ENCODE measurements at regions not wholly inside any gene's neighbourhood (a gene's known extent, or its start where the extent isn't known, plus 50 kb on each side); places are given as distances from the start of the nearest gene placed in this dataset.

DNA sequence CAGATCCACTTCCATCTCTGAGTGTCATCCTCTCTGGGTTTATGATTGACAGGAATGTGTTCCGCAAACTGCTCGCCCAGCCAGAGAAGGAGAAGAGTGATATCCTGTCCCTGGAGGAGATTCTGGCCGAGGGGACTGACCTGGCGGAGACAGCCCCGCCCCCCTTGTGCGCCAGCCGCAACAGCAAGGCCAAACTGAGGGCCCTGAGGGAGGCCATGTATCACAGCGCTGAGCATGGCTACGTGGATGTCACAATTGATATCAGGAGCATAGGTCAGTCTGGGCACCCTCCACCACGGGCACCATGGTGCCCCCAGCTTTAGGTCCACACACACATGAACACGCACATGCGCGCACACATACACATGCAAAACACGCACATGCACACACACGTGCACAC is 67.5 kb upstream of the PWP1 start:
- DNase-seq (ENCODE audit: low read depth): no peak
- H3K4me3 ChIP-seq (ENCODE audit: low read depth, low read length): no peak overlapping the region
- TF ChIP-seq, protein P1, sequence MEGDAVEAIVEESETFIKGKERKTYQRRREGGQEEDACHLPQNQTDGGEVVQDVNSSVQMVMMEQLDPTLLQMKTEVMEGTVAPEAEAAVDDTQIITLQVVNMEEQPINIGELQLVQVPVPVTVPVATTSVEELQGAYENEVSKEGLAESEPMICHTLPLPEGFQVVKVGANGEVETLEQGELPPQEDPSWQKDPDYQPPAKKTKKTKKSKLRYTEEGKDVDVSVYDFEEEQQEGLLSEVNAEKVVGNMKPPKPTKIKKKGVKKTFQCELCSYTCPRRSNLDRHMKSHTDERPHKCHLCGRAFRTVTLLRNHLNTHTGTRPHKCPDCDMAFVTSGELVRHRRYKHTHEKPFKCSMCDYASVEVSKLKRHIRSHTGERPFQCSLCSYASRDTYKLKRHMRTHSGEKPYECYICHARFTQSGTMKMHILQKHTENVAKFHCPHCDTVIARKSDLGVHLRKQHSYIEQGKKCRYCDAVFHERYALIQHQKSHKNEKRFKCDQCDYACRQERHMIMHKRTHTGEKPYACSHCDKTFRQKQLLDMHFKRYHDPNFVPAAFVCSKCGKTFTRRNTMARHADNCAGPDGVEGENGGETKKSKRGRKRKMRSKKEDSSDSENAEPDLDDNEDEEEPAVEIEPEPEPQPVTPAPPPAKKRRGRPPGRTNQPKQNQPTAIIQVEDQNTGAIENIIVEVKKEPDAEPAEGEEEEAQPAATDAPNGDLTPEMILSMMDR (IDR thresholded peaks at IDR 0.05; ENCODE audit: insufficient read depth, low read length): no peak

GRCh38 chr12:107619831-107620230 is 65.8 kb upstream of the PWP1 start:
- no peak for DNase-seq (ENCODE audit: low read depth)
- H3K4me3 ChIP-seq (ENCODE audit: low read depth, low read length): no peak overlapping the region
- TF ChIP-seq, protein P1 (IDR thresholded peaks at IDR 0.05; ENCODE audit: insufficient read depth, low read length): no peak

GRCh38 chr12:107622001-107622400 is 63.6 kb upstream of the PWP1 start:
- TF ChIP-seq, protein P1 (IDR thresholded peaks at IDR 0.05; ENCODE audit: insufficient read depth, low read length): peak; percentile 55
- peak; percentile 26 for DNase-seq (ENCODE audit: low read depth)
- H3K4me3 ChIP-seq (ENCODE audit: low read depth, low read length): no peak overlapping the region

- TF ChIP-seq, protein P1 (IDR thresholded peaks at IDR 0.05; ENCODE audit: insufficient read depth, low read length): no peak
- H3K4me3 ChIP-seq (ENCODE audit: low read depth, low read length): no peak overlapping the region
- DNase-seq (ENCODE audit: low read depth): no peak
These were observed 61.1 kb upstream of the PWP1 start for GRCh38 chr12:107624493-107624892.

DNA sequence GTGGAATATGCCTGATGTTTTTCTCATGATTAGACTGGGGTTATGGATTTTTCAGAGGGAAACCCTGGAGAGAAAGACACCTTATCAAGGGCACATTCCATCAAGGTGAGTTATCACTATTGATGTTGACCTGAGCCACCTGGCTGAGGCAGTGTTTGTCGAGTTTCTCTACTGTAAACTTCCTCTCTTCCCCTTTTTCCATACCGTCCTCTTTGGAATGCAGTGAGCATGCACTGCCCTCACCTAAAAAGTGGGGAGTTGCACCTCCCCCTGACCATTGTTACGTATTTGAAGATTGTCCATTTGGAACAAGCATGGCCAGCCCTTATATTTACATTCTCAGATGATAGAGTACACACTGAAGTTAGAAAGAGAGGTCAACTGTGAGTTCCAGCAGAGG is 53.9 kb upstream of the PWP1 start:
- H3K4me3 ChIP-seq (ENCODE audit: low read depth, low read length): no peak overlapping the region
- TF ChIP-seq, protein P1 (IDR thresholded peaks at IDR 0.05; ENCODE audit: insufficient read depth, low read length): no peak
- no peak for DNase-seq (ENCODE audit: low read depth)

GRCh38 chr12:107632246-107632645 is 53.4 kb upstream of the PWP1 start:
- DNase-seq (ENCODE audit: low read depth): peak; percentile 20
- TF ChIP-seq, protein P1 (IDR thresholded peaks at IDR 0.05; ENCODE audit: insufficient read depth, low read length): no peak

DNA sequence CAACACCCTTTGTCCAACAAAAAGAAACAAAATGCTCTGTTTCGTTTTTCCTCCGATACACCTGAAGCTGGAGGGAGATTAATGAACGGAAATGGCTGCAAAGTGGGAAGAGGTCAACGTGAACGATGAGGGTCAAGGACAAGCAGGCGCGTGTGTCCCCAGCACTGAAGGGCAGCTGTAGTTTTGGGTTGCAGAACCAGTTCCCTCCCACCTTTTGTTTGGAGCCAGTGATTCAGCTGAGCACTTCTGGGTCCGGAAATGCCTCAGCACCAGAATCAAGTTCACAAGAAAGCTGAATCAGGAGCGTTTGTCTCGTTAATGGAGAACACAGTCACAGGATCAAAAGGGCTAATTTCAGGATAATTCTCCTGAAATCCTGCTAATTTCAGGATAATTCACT is 51.1 kb upstream of the PWP1 start:
- no peak overlapping the region for H3K4me3 ChIP-seq (ENCODE audit: low read depth, low read length)
- TF ChIP-seq, protein P1 (IDR thresholded peaks at IDR 0.05; ENCODE audit: insufficient read depth, low read length): no peak
- DNase-seq (ENCODE audit: low read depth): no peak

More at GRCh38 chr12:107632246-107632645, 53.4 kb upstream of the PWP1 start:
- H3K4me3 ChIP-seq (ENCODE audit: low read depth, low read length): no peak overlapping the region
